ENCODE measurements at regions not wholly inside any gene's neighbourhood (a gene's known extent, or its start where the extent isn't known, plus 50 kb on each side); places are given as distances from the start of the nearest gene placed in this dataset.

DNA sequence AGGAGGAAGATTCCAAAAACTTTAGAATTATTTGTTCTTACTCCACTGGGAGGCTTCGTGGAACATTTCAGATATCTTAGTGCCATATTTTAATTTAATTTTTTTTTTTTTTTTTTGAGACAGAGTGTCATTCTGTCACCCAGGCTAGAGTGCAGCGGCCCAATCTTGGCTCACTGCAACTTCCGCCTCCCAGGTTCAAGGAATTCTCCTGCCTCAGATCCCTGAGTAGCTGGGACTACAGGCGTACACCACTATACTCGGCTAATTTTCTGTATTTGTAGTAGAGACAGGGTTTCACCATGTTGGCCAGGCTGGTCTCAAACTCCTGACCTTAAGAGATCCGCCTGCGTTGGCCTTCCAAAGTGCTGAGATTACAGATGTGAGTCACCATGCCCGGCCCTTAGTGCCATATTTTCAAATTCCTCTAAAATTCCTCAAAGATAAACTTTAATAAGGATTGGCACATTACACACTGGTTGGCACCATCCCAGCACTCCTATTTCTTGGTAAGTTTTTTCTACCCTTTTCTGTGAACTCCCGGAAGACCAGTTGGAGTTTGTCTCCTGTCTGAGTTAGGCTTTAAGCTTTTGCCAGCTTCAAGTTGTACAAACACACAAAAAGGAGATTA is 693.7 kb downstream of the MCTP2 start:
- TF ChIP-seq EZH2 (IDR thresholded peaks at IDR 0.05; ENCODE audit: insufficient read depth, poor library complexity, severe bottlenecking) (no peak), EZH2phosphoT487 (IDR thresholded peaks at IDR 0.05; ENCODE audit: insufficient read depth, low read depth) (no peak)

All from GM23248 (cell line).